HUDEP-2 (cell line): ENCODE measurements at regions not wholly inside any gene's neighbourhood (a gene's known extent, or its start where the extent isn't known, plus 50 kb on each side); places are given as distances from the start of the nearest gene placed in this dataset.

Source experiments
- DNase-seq, 76 experiments: peaks; one replicate each; lab custom pipeline; 2025; ENCODE audit not compliant: unreplicated experiment in 76 of 76; lab: John Stamatoyannopoulos, UW

- no peak for DNase-seq
Measured at GRCh38 chr1:50358962-50359361, 64.3 kb downstream of the DMRTA2 start.

- DNase-seq: no peak
Measured at GRCh38 chr1:50357186-50357585, 66.1 kb downstream of the DMRTA2 start.

- no peak for DNase-seq
Measured at GRCh38 chr1:50354813-50355212, 68.4 kb downstream of the DMRTA2 start.

GRCh38 chr1:50352428-50352827 lies 70.8 kb downstream of the DMRTA2 start:
- DNase-seq: no peak

- DNase-seq: no peak
Measured at GRCh38 chr1:50350868-50351267, 72.4 kb downstream of the DMRTA2 start.

GRCh38 chr1:50350421-50350820 lies 72.8 kb downstream of the DMRTA2 start:
- no peak for DNase-seq

GRCh38 chr1:50349242-50349565 lies 74.0 kb downstream of the DMRTA2 start:
- DNase-seq: no peak

- DNase-seq: peak in 45 of 76 experiments; percentile 3 to 68 (median 23)
Measured at GRCh38 chr1:50348449-50349241, 74.6 kb downstream of the DMRTA2 start.

- no peak for DNase-seq
Measured at GRCh38 chr1:50347933-50348332, 75.3 kb downstream of the DMRTA2 start.

- no peak for DNase-seq
Measured at GRCh38 chr1:50346621-50347020, 76.6 kb downstream of the DMRTA2 start.

GRCh38 chr1:50343323-50343722 lies 79.9 kb downstream of the DMRTA2 start:
- DNase-seq: no peak

- no peak for DNase-seq
Measured at GRCh38 chr1:50342525-50342924, 80.7 kb downstream of the DMRTA2 start.

- no peak for DNase-seq
Measured at GRCh38 chr1:50335036-50335435, 88.2 kb downstream of the DMRTA2 start.

GRCh38 chr1:50333595-50333974 lies 89.7 kb downstream of the DMRTA2 start:
- peak in 54 of 76 experiments; percentile 1 to 72 (median 38) for DNase-seq

- DNase-seq: peak in 45 of 76 experiments; percentile 6 to 82 (median 34)
Measured at GRCh38 chr1:50332941-50333594, 90.2 kb downstream of the DMRTA2 start.

GRCh38 chr1:50329332-50329932 lies 93.8 kb downstream of the DMRTA2 start:
- DNase-seq: no peak

- DNase-seq: peak in 1 of 76 experiments; percentile 4
Measured at GRCh38 chr1:50328552-50328951, 94.7 kb downstream of the DMRTA2 start.

GRCh38 chr1:50326026-50326425 lies 97.2 kb downstream of the DMRTA2 start:
- no peak for DNase-seq

- DNase-seq: no peak
Measured at GRCh38 chr1:50322579-50322978, 100.7 kb downstream of the DMRTA2 start.

GRCh38 chr1:50318428-50318827 lies 104.8 kb downstream of the DMRTA2 start:
- no peak for DNase-seq

GRCh38 chr1:50308878-50309277 lies 114.4 kb downstream of the DMRTA2 start:
- DNase-seq: peak in 38 of 76 experiments; percentile 1 to 54 (median 16)

- DNase-seq: no peak
Measured at GRCh38 chr1:50305808-50306207, 117.4 kb downstream of the DMRTA2 start.
